ENCODE measurements at regions not wholly inside any gene's neighbourhood (a gene's known extent, or its start where the extent isn't known, plus 50 kb on each side); places are given as distances from the start of the nearest gene placed in this dataset.

DNA sequence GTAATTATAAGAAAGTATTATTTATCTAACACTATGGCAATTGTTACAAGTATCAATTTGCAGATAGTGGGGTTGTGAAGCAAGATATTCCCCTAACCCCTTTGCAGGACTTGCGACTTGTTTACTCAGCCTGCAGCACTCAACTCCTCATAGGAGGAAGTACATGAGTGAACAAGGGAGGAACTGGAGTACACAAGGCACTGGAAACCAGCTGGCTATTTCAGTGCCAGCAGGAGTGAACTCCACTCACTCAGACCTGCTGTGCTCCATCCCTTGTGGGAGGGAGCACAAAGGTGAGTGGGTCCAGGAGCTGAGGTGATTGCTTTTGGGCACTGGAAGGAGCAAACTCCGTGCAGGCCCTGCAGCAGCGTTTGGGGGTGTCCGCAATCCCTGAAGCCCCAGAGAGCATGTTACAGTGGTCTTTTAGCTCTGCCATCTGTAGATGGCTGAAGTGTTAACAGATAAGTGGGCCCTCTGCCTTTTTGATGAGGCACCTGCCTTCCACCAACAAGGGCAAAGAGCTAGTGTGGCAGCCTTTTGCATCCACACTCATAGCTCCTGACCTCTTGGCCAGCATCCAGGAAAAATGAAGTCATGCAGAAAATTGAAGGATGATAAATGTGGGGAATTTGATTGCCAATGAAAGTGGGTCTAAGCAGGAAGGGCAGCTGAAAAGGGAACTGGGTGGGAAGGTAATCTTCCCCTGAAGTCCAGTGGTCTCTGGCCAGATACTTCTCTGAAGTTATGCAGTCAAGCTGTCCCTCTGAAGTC, 802.2 kb upstream of the MIR17HG start:
- DNase-seq (ENCODE audit: low spot score): no peak
- Histone ChIP-seq H2AFZ (no peak overlapping the region), H3K4me1 (ENCODE audit: insufficient read depth) (no peaks in the 10 kb centered on the region), H3K27ac (no peak overlapping the region), H4K20me1 (ENCODE audit: insufficient read depth, poor library complexity, severe bottlenecking) (no peaks in the 10 kb centered on the region), H3K79me2 (no peaks in the 10 kb centered on the region), H3K4me2 (no peak overlapping the region), H3K36me3 (replicated peaks; ENCODE audit: insufficient read depth, low read depth) (no peaks in the 10 kb centered on the region), H3K9me2 (replicated peaks; ENCODE audit: insufficient read depth) (no peaks in the 10 kb centered on the region), H3K4me3 (no peak overlapping the region), H3K9me3 (ENCODE audit: low read depth) (no peaks in the 10 kb centered on the region), H3K27me3 (no peaks in the 10 kb centered on the region)
- TF ChIP-seq, protein P1, sequence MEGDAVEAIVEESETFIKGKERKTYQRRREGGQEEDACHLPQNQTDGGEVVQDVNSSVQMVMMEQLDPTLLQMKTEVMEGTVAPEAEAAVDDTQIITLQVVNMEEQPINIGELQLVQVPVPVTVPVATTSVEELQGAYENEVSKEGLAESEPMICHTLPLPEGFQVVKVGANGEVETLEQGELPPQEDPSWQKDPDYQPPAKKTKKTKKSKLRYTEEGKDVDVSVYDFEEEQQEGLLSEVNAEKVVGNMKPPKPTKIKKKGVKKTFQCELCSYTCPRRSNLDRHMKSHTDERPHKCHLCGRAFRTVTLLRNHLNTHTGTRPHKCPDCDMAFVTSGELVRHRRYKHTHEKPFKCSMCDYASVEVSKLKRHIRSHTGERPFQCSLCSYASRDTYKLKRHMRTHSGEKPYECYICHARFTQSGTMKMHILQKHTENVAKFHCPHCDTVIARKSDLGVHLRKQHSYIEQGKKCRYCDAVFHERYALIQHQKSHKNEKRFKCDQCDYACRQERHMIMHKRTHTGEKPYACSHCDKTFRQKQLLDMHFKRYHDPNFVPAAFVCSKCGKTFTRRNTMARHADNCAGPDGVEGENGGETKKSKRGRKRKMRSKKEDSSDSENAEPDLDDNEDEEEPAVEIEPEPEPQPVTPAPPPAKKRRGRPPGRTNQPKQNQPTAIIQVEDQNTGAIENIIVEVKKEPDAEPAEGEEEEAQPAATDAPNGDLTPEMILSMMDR (IDR thresholded peaks at IDR 0.05; ENCODE audit: poor library complexity): no peak
- no peak for TF ChIP-seq EZH2phosphoT487 (IDR thresholded peaks at IDR 0.05; ENCODE audit: low read depth, severe bottlenecking, unreplicated experiment)
- TF ChIP-seq EZH2 (IDR thresholded peaks at IDR 0.05; ENCODE audit: borderline replicate concordance): no peak
- 91% methylated on average over 4 of the region's 4 CpGs for WGBS (ENCODE audit: low lambda C conversion rate, missing lambda C conversion rate)

DNA sequence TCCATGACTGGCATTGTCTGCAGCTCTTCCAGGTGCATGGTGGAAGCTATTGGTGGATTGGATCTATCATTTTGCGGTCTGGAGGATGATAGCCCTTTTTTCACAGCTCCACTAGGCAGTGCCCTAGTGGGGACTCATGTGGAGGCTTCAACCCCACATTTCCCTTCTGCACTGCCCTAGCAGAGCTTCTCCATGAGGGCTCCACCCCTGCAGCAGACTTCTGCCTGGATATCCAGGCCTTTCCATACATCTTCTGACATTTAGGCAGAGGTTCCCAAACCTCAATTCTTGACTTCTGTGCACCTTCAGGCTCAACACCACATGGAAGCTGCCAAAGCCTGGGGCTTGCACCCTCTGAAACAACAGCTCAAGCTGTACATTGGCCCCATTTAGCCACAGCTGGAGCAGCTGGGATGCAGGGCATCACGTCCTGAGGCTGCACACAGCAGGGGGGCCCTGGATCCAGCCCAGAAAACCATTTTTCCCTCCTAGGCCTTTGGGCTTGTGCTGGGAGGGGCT, 800.2 kb upstream of the MIR17HG start:
- no peak overlapping the region for H2AFZ ChIP-seq
- no peaks in the 10 kb centered on the region for H3K36me3 ChIP-seq (replicated peaks; ENCODE audit: insufficient read depth, low read depth)
- H3K9me2 ChIP-seq (replicated peaks; ENCODE audit: insufficient read depth): no peaks in the 10 kb centered on the region
- no peak overlapping the region for H3K27ac ChIP-seq
- H3K4me2 ChIP-seq: no peak overlapping the region
- no peaks in the 10 kb centered on the region for H3K4me1 ChIP-seq (ENCODE audit: insufficient read depth)
- WGBS (ENCODE audit: low lambda C conversion rate, missing lambda C conversion rate): 88% methylated on average over 2 of the region's 2 CpGs
- no peaks in the 10 kb centered on the region for H3K27me3 ChIP-seq
- no peak overlapping the region for H3K4me3 ChIP-seq
- no peak for TF ChIP-seq EZH2phosphoT487 (IDR thresholded peaks at IDR 0.05; ENCODE audit: low read depth, severe bottlenecking, unreplicated experiment)
- no peak for TF ChIP-seq EZH2 (IDR thresholded peaks at IDR 0.05; ENCODE audit: borderline replicate concordance)
- TF ChIP-seq, protein P1 (IDR thresholded peaks at IDR 0.05; ENCODE audit: poor library complexity): no peak
- no peaks in the 10 kb centered on the region for H3K9me3 ChIP-seq (ENCODE audit: low read depth)
- DNase-seq (ENCODE audit: low spot score): no peak
- H3K79me2 ChIP-seq: no peaks in the 10 kb centered on the region
- no peaks in the 10 kb centered on the region for H4K20me1 ChIP-seq (ENCODE audit: insufficient read depth, poor library complexity, severe bottlenecking)

DNA sequence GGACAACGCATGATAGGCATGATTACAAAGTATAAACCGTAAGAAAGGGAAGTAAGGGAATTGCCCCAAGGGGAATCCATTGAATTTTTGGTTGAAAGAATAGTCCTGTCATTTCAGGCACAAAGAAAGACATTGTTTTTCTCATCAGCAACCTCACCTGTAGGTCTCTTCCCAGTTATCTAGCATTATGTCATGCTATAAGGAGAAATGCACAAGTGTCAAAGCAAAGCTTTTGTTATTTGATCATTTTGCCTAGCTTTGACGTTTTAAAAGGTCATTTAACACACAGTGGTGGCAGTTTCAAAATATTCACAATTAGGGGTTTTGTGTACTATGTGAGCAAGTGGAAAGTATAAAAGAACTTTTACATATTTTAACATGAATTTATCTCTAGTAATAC, 796.2 kb upstream of the MIR17HG start:
- no peaks in the 10 kb centered on the region for H3K9me2 ChIP-seq (replicated peaks; ENCODE audit: insufficient read depth)
- H3K4me3 ChIP-seq: no peak overlapping the region
- no peaks in the 10 kb centered on the region for H3K79me2 ChIP-seq
- no peaks in the 10 kb centered on the region for H3K36me3 ChIP-seq (replicated peaks; ENCODE audit: insufficient read depth, low read depth)
- DNase-seq (ENCODE audit: low spot score): no peak
- no peak overlapping the region for H3K27ac ChIP-seq
- no peak overlapping the region for H3K4me2 ChIP-seq
- no peaks in the 10 kb centered on the region for H3K4me1 ChIP-seq (ENCODE audit: insufficient read depth)
- WGBS (ENCODE audit: low lambda C conversion rate, missing lambda C conversion rate): 77% methylated on average over 3 of the region's 3 CpGs
- H3K27me3 ChIP-seq: no peaks in the 10 kb centered on the region
- H4K20me1 ChIP-seq (ENCODE audit: insufficient read depth, poor library complexity, severe bottlenecking): no peaks in the 10 kb centered on the region
- H2AFZ ChIP-seq: no peak overlapping the region
- H3K9me3 ChIP-seq (ENCODE audit: low read depth): no peaks in the 10 kb centered on the region
- TF ChIP-seq EZH2phosphoT487 (IDR thresholded peaks at IDR 0.05; ENCODE audit: low read depth, severe bottlenecking, unreplicated experiment) (no peak), EZH2 (IDR thresholded peaks at IDR 0.05; ENCODE audit: borderline replicate concordance) (no peak)
- TF ChIP-seq, protein P1 (IDR thresholded peaks at IDR 0.05; ENCODE audit: poor library complexity): no peak
